ENCODE measurements at regions not wholly inside any gene's neighbourhood (a gene's known extent, or its start where the extent isn't known, plus 50 kb on each side); places are given as distances from the start of the nearest gene placed in this dataset.
A peak's percentile ranks its signal among the peaks of the same experiment; 100 is the strongest.

DNA sequence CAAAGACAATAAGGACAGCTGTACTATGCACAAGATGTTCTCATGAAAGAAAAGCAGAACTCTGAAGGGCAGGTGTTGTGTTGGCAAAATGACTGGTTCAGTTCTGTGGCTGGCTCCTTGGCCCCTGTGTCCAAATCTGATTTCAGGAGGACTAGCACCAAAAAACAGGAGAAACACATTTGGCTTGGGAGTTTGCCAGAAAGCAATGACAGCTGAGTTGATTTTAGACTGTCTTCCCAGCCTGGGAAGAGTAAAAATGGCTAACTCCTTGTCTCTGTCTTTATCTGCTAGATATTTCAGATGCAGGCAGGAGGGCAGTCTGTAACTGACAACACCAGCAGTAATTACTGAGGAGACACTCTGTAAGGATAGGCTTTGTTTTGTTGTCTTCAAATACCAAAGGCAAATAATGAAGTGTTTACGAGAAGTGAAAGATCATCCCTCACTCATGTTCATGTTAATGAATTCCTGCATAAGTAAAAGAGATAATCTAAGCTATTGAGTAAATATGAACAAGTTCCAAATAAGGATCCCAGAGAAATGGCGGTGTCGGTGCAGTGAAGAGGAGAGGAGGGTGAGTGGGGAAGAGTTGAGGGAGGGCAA, 989.0 kb downstream of the CDH11 start:
- Histone ChIP-seq H3K4me1 (ENCODE audit: low read length) (peaks cover 35% of the 10 kb centered on the region), H2AFZ (ENCODE audit: low read length) (peak overlapping the region; percentile 80)

DNA sequence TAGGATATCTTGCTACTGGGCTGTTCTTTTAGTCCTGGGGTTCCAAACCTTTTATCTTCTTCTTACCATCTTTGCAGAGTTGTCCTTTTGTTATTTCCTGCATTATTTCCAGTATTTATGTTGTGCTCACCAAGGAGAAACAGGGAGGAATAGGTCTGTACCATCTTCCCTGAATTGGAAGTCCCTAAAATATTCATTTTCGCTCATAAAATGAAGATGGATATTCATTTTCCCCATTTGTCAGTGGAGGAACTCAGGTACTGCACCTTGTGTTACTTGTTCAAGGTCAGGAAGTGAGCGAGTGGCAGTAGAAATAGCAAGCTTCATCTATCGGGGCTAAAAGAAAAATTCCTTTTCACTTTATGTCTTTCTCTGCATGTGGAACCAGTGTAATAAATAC, 989.7 kb downstream of the CDH11 start:
- Histone ChIP-seq H3K27ac (ENCODE audit: low read length) (peak overlapping the region; percentile 52), H3K9ac (ENCODE audit: low read length) (0 out of 2 replicates have a peak overlapping the region, but pooled peaks have one; percentile 22), H3K9me3 (ENCODE audit: low read length) (no peaks in the 10 kb centered on the region), H3K36me3 (ENCODE audit: insufficient read depth, low read length) (no peaks in the 10 kb centered on the region), H3K9me2 (replicated peaks; ENCODE audit: insufficient read depth, low read length) (no peaks in the 10 kb centered on the region), H3K27me3 (ENCODE audit: low read length) (no peaks in the 10 kb centered on the region), H3K79me2 (ENCODE audit: low read length) (no peaks in the 10 kb centered on the region), H3K4me1 (ENCODE audit: low read length) (peaks cover 35% of the 10 kb centered on the region), H3K4me3 (ENCODE audit: low read length) (no peak overlapping the region), H3K4me2 (ENCODE audit: low read depth, low read length, poor library complexity, severe bottlenecking) (peak overlapping the region; percentile 4), H4K20me1 (ENCODE audit: insufficient read depth, low read depth, low read length) (no peaks in the 10 kb centered on the region), H2AFZ (ENCODE audit: low read length) (peak overlapping the region; percentile 80; the same call in 1 of the 2 replicates)
- DNase-seq = no peak

More for the DNA sequence above, 989.0 kb downstream of the CDH11 start:
- DNase-seq = no peak
- Histone ChIP-seq H3K4me3 (ENCODE audit: low read length) (no peak overlapping the region), H3K9me3 (ENCODE audit: low read length) (no peaks in the 10 kb centered on the region), H3K27me3 (ENCODE audit: low read length) (no peaks in the 10 kb centered on the region), H3K4me2 (ENCODE audit: low read depth, low read length, poor library complexity, severe bottlenecking) (no peak overlapping the region), H4K20me1 (ENCODE audit: insufficient read depth, low read depth, low read length) (no peaks in the 10 kb centered on the region), H3K79me2 (ENCODE audit: low read length) (no peaks in the 10 kb centered on the region), H3K9me2 (replicated peaks; ENCODE audit: insufficient read depth, low read length) (no peaks in the 10 kb centered on the region), H3K27ac (ENCODE audit: low read length) (peak overlapping the region; percentile 52), H3K9ac (ENCODE audit: low read length) (peak overlapping the region; percentile 22; the same call in 1 of the 2 replicates), H3K36me3 (ENCODE audit: insufficient read depth, low read length) (no peaks in the 10 kb centered on the region)

DNA sequence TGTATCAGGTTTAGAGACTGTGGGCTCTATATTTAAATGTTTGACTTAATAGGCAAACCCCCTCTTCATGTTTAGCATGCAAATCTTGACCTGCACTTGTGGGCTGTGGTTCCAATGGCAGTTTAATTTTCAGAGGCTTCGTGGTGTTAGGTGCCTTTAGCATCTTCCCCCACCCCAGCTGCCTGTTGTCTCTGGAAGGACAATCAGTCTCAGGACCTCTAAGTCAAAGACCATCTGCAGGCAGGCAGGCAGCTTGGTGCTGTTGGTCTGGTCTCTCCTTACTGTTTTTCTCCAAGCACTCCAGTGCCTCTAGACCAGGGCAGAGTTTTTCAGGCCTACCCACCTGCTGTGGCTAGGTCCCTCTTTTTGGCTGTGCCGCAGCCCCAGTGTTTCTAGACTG, 990.4 kb downstream of the CDH11 start:
- Histone ChIP-seq H3K9me2 (replicated peaks; ENCODE audit: insufficient read depth, low read length) (no peaks in the 10 kb centered on the region), H3K36me3 (ENCODE audit: insufficient read depth, low read length) (no peaks in the 10 kb centered on the region), H2AFZ (ENCODE audit: low read length) (peak overlapping the region; percentile 44; the same call in 1 of the 2 replicates), H3K4me2 (ENCODE audit: low read depth, low read length, poor library complexity, severe bottlenecking) (peak overlapping the region; percentile 4), H3K9ac (ENCODE audit: low read length) (0 out of 2 replicates have a peak overlapping the region, but pooled peaks have one; percentile 8), H3K27ac (ENCODE audit: low read length) (peak overlapping the region; percentile 32; the same call in 1 of the 2 replicates), H3K79me2 (ENCODE audit: low read length) (no peaks in the 10 kb centered on the region), H3K9me3 (ENCODE audit: low read length) (no peaks in the 10 kb centered on the region), H3K27me3 (ENCODE audit: low read length) (no peaks in the 10 kb centered on the region), H3K4me1 (ENCODE audit: low read length) (peaks cover 35% of the 10 kb centered on the region), H3K4me3 (ENCODE audit: low read length) (no peak overlapping the region), H4K20me1 (ENCODE audit: insufficient read depth, low read depth, low read length) (no peaks in the 10 kb centered on the region)
- DNase-seq = peak; percentile 50

DNA sequence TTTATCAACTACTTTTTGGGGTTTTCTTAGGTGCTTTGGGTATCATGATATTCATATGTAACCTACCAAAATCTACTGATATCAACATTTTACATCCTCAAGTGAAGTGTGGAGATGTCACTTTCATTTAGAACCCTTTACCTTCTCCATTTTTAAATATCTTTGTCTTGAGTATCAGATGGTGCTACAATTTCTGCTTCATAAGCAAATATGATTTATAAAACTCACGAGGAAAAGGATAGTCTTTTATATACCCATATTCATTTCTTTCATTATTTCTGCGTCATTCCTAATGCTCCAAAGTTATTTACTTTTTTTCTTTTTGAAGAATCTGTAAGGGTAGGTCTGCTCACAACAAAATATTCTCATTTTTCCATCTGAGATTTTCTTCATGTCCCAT, 991.7 kb downstream of the CDH11 start:
- no peaks in the 10 kb centered on the region for H3K9me2 ChIP-seq (replicated peaks; ENCODE audit: insufficient read depth, low read length)
- no peak overlapping the region for H3K4me2 ChIP-seq (ENCODE audit: low read depth, low read length, poor library complexity, severe bottlenecking)
- peaks cover 35% of the 10 kb centered on the region for H3K4me1 ChIP-seq (ENCODE audit: low read length)
- H3K79me2 ChIP-seq (ENCODE audit: low read length) = no peaks in the 10 kb centered on the region
- H2AFZ ChIP-seq (ENCODE audit: low read length) = peak overlapping the region; percentile 27
- no peaks in the 10 kb centered on the region for H4K20me1 ChIP-seq (ENCODE audit: insufficient read depth, low read depth, low read length)
- no peak overlapping the region for H3K4me3 ChIP-seq (ENCODE audit: low read length)
- H3K9me3 ChIP-seq (ENCODE audit: low read length) = no peaks in the 10 kb centered on the region
- H3K36me3 ChIP-seq (ENCODE audit: insufficient read depth, low read length) = no peaks in the 10 kb centered on the region
- H3K27ac ChIP-seq (ENCODE audit: low read length) = no peak overlapping the region
- no peaks in the 10 kb centered on the region for H3K27me3 ChIP-seq (ENCODE audit: low read length)
- DNase-seq = no peak
- H3K9ac ChIP-seq (ENCODE audit: low read length) = no peak overlapping the region

DNA sequence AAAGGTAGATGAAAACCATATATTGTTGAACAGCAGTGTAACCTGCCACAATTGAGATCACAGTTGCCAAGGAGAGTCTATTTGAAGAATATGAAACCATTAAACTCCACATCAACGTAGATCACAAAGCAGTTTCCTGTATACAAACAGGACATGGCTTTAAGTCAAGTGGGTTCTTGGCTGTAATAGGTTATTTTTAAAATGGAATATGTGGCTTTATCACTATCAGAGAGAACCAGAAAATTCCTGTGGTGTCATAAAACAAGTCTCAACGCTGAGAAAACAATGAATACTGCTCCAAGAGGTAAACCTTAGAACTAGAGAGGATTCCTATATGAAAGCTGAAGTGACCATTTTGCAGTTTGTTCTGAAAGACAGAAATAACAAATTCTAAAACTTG, 999.7 kb downstream of the CDH11 start:
- no peak overlapping the region for H3K4me2 ChIP-seq (ENCODE audit: low read depth, low read length, poor library complexity, severe bottlenecking)
- H3K9ac ChIP-seq (ENCODE audit: low read length) = no peak overlapping the region
- peaks cover 38% of the 10 kb centered on the region for H3K4me1 ChIP-seq (ENCODE audit: low read length)
- no peaks in the 10 kb centered on the region for H3K79me2 ChIP-seq (ENCODE audit: low read length)
- no peak for DNase-seq
- H3K9me2 ChIP-seq (replicated peaks; ENCODE audit: insufficient read depth, low read length) = no peaks in the 10 kb centered on the region
- no peak overlapping the region for H3K27ac ChIP-seq (ENCODE audit: low read length)
- no peaks in the 10 kb centered on the region for H3K9me3 ChIP-seq (ENCODE audit: low read length)
- H4K20me1 ChIP-seq (ENCODE audit: insufficient read depth, low read depth, low read length) = no peaks in the 10 kb centered on the region
- H3K36me3 ChIP-seq (ENCODE audit: insufficient read depth, low read length) = no peaks in the 10 kb centered on the region
- H3K4me3 ChIP-seq (ENCODE audit: low read length) = no peak overlapping the region
- 0 out of 2 replicates have a peak overlapping the region, but pooled peaks have one; percentile 77 for H2AFZ ChIP-seq (ENCODE audit: low read length)
- H3K27me3 ChIP-seq (ENCODE audit: low read length) = no peaks in the 10 kb centered on the region

DNA sequence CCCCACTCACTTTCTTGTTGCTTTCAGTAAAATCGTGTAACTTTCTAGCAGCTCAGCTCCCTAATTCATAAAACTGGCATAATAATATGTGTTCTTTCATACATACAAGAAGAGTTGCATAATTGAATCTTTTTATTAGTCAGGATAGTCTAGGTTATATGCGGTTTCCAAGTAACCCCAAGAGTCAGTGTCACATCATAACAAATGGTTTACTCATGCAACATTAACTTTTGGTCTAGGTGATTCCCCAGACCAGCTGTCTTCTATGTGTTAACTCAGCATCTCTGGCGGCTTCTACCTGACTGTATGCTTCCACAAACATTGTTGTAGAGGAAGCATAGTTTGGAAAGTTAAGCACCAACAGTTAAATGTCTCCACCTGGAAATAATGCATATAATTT, 1000.4 kb downstream of the CDH11 start:
- Histone ChIP-seq H3K36me3 (ENCODE audit: insufficient read depth, low read length) (no peaks in the 10 kb centered on the region), H4K20me1 (ENCODE audit: insufficient read depth, low read depth, low read length) (no peaks in the 10 kb centered on the region), H3K9me2 (replicated peaks; ENCODE audit: insufficient read depth, low read length) (no peaks in the 10 kb centered on the region), H3K4me1 (ENCODE audit: low read length) (peaks cover 38% of the 10 kb centered on the region), H3K4me3 (ENCODE audit: low read length) (no peak overlapping the region), H3K27ac (ENCODE audit: low read length) (no peak overlapping the region), H3K27me3 (ENCODE audit: low read length) (no peaks in the 10 kb centered on the region), H3K9me3 (ENCODE audit: low read length) (no peaks in the 10 kb centered on the region), H3K79me2 (ENCODE audit: low read length) (no peaks in the 10 kb centered on the region), H3K9ac (ENCODE audit: low read length) (no peak overlapping the region), H2AFZ (ENCODE audit: low read length) (peak overlapping the region; percentile 77), H3K4me2 (ENCODE audit: low read depth, low read length, poor library complexity, severe bottlenecking) (no peak overlapping the region)
- DNase-seq = no peak

DNA sequence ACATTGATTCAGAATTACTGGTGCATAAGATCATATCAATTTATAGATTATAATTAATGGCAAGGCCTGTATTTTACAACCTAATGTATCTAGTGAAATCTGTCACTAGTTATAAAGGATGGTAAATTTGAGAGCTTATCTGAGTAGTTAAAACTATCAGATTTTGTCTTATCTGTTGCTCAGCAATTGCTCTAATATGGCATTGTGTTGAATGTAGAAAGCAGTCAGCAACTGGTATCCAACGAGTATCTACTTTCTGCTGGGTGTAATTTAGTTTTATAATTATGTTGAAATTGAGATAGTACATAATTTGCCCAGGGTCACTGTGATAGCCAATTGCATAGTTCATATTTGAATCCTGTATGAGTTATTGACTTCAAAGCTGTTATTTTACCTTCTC, 1005.7 kb downstream of the CDH11 start:
- Histone ChIP-seq H3K79me2 (ENCODE audit: low read length) (no peaks in the 10 kb centered on the region), H3K27ac (ENCODE audit: low read length) (no peak overlapping the region), H2AFZ (ENCODE audit: low read length) (no peak overlapping the region), H3K4me3 (ENCODE audit: low read length) (no peak overlapping the region), H3K4me1 (ENCODE audit: low read length) (peaks cover 26% of the 10 kb centered on the region), H3K9me2 (replicated peaks; ENCODE audit: insufficient read depth, low read length) (no peaks in the 10 kb centered on the region), H3K27me3 (ENCODE audit: low read length) (no peaks in the 10 kb centered on the region), H4K20me1 (ENCODE audit: insufficient read depth, low read depth, low read length) (no peaks in the 10 kb centered on the region), H3K4me2 (ENCODE audit: low read depth, low read length, poor library complexity, severe bottlenecking) (no peak overlapping the region), H3K9me3 (ENCODE audit: low read length) (no peaks in the 10 kb centered on the region), H3K36me3 (ENCODE audit: insufficient read depth, low read length) (no peaks in the 10 kb centered on the region), H3K9ac (ENCODE audit: low read length) (no peak overlapping the region)
- DNase-seq = no peak

DNA sequence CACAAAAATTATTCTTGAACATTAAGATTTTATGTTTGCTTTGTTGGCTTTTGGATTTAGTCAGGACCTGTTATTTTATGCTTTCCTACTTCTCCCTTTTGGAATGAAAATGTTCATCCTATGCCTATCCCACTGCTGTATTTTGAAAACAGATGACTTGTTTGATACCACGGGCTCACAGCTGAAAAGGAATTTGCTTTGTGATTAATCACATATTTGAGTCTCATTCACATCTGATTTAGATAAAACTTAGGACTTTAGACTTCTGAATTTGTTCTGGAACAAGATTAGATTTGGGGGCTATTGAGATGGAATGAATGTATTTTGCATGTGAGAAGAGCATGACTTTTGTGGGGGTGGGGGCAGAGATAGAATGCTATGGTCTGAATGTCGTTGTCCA, 1012.6 kb downstream of the CDH11 start:
- no peaks in the 10 kb centered on the region for H3K9me2 ChIP-seq (replicated peaks; ENCODE audit: insufficient read depth, low read length)
- no peaks in the 10 kb centered on the region for H3K27me3 ChIP-seq (ENCODE audit: low read length)
- no peak overlapping the region for H3K4me2 ChIP-seq (ENCODE audit: low read depth, low read length, poor library complexity, severe bottlenecking)
- H3K36me3 ChIP-seq (ENCODE audit: insufficient read depth, low read length) = no peaks in the 10 kb centered on the region
- no peaks in the 10 kb centered on the region for H4K20me1 ChIP-seq (ENCODE audit: insufficient read depth, low read depth, low read length)
- H3K9me3 ChIP-seq (ENCODE audit: low read length) = no peaks in the 10 kb centered on the region
- peaks cover 10% of the 10 kb centered on the region for H3K4me1 ChIP-seq (ENCODE audit: low read length)
- no peaks in the 10 kb centered on the region for H3K79me2 ChIP-seq (ENCODE audit: low read length)
- no peak overlapping the region for H3K4me3 ChIP-seq (ENCODE audit: low read length)
- no peak for DNase-seq
- no peak overlapping the region for H3K9ac ChIP-seq (ENCODE audit: low read length)
- 0 out of 2 replicates have a peak overlapping the region, but pooled peaks have one; percentile 18 for H2AFZ ChIP-seq (ENCODE audit: low read length)
- H3K27ac ChIP-seq (ENCODE audit: low read length) = no peak overlapping the region

Data from Karpas-422 (cell line).